ENCODE measurements at regions not wholly inside any gene's neighbourhood (a gene's known extent, or its start where the extent isn't known, plus 50 kb on each side); places are given as distances from the start of the nearest gene placed in this dataset.

DNA sequence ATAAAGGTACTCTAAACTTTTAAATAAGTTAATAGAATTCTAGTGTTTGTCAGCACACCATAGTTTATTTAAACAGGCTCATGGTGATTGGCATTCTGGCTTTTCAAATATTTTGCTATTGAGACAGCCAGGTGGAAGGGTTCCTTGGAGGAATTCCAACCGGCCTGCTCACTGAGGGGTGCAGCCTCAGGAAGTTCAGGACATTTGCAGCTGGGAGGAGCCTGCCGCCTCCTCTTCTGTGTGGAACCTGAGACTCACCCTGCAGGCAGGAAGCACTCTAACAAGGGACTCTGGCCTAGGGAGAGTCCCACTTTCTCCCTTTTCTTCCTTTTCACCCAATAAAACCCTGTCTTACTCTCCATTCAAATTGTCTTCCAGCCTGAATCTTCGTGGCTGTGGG, 1328.0 kb downstream of the FSTL5 start:
- DNase-seq (ENCODE audit: low read depth, low spot score), result no peak
- in situ Hi-C loops (cut with HindIII; ENCODE audit: low pct_unique_long_range_greater_than_20kb, low sequenced_read_pairs), result no loop called here

DNA sequence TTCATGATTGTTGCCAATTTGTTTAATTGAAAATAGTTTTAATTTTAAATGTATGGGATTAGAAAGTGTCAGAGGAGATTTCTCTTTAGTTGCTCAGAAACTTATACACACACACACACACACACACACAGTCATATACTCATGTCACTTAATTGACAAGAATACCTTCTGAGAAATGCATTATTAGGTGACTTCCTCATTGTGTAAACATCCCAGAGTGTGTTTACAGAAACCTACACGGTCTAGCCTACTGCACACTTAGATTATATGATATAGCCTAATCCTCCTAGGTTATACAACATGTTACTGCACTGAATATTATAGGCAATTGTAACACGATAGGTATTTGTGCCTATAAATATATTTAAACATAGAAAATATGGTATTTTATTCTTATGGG, 1327.4 kb downstream of the FSTL5 start:
- DNase-seq (ENCODE audit: low read depth, low spot score), result no peak
- in situ Hi-C loops (cut with HindIII; ENCODE audit: low pct_unique_long_range_greater_than_20kb, low sequenced_read_pairs), result no loop called here

DNA sequence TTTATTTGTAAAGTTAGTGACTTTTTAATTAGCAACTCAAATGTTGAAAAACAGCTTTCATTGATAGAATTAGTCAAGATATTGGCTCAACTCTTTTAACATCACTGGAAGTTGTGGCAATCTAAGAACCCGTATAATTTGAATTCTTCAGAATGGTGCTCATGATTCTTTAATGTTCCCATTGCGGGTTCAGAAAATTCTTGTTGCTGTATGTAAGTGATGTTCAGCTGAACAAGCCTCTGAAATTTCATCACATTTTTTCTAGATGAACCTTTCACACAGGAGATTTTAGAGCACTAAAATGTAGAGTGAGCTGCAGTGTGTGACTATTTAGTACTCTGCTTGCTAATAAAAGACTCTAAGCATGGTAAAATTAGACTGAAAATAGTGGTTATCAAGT, 1317.7 kb downstream of the FSTL5 start:
- in situ Hi-C loops (cut with HindIII; ENCODE audit: low pct_unique_long_range_greater_than_20kb, low sequenced_read_pairs), result no loop called here

DNA sequence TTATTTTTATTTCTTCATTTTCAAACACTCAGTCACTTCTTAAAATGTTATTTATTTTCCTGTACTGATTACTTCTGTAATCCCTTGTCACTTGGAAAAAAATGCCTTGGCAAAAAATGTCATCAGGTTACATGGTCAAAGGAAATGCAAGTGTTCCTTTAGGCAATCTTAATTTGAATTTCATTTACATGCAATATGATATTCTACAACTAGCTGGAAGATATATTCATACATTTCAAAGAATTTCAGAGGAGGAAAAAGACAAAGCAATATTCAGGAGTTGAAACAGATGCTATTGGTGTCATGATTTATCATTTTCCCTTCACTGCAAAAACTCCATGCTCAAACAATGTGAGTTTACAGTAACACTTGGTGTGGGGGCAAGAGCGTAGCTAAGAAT, 1316.6 kb downstream of the FSTL5 start:
- no peak for DNase-seq (ENCODE audit: low read depth, low spot score)
- in situ Hi-C loops (cut with HindIII; ENCODE audit: low pct_unique_long_range_greater_than_20kb, low sequenced_read_pairs), result no loop called here

More for the DNA sequence above, 1317.7 kb downstream of the FSTL5 start:
- DNase-seq (ENCODE audit: low read depth, low spot score), result no peak

DNA sequence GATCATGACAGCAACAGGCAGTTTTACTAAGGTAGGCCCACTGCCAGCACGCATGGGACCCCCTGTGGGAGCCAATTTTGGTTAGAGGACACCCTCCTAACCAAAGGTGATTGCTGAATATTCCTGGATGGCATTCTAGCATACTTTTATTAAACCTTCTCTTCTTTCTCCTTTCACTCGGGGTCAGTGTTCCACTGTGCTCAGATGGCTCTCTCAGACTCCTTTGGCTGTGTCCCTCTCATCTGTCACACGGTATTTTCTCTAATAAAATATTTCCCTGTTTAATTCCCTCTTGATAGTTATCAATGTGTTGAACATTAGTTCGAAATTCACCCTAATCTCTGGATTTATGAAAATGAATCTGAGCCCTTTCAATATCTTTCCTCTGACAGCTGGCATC, 1315.3 kb downstream of the FSTL5 start:
- in situ Hi-C loops (cut with HindIII; ENCODE audit: low pct_unique_long_range_greater_than_20kb, low sequenced_read_pairs), result no loop called here
- no peak for DNase-seq (ENCODE audit: low read depth, low spot score)

DNA sequence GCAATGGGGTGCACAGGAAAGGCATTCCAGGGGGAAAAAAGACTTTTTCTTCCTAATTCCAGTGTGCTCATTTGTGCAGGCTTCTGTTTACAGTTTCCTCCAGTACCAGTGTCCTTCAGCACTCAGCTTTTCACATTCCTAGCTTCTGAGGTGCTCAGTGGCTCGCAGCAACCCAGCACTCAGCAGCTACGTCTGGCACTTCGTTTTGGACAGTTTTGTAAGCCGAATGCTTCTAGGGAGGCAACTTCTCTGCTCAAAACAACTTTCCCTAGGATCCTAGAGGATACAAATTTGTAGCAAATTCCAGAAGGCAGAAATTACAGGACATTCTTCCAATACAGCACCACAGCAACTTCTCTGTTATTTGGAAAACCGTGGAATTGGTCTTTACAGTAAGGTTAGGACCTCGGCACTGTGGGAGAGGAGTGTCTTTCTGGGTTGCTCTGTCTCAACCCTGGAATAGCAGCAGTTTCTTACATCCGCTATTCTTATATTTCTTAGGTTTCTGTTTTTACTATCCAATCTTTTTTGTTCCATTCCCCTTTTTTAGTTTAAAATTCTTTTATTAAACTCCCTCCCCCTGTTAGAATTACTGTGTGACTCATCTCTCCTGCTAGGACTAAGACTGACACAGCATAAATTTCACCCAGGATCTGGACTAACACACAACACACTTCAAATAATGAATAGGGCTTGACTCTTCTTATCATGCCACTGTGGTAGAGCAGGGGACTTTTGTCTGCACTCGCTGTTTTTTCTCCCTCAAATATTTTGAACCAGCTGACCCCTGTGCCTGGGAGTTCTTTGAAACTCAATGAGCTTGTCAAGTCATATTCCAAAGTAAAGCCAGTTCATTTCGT, 1314.7 kb downstream of the FSTL5 start:
- no peak for DNase-seq (ENCODE audit: low read depth, low spot score)
- in situ Hi-C loops (cut with HindIII; ENCODE audit: low pct_unique_long_range_greater_than_20kb, low sequenced_read_pairs), result no loop called here

DNA sequence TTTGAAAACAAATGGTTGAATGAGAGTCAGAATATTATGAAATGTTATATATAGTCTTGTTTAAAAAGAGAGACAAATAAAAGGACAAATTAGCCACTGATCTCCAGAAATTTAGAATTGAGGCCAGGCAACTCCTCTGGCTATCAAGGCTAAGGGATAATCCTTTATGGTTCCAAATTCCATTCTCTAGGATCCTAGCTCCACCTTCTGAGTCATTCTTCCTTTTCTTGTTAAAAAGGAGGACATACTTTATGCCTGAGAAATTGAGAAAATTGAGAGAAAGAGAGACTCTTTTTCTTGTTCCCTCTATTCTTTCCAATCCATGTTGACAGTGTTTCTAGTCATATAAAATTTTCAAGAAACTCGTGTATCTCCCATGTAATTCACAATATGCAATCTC, 1299.5 kb downstream of the FSTL5 start:
- DNase-seq (ENCODE audit: low read depth, low spot score), result no peak
- in situ Hi-C loops (cut with HindIII; ENCODE audit: low pct_unique_long_range_greater_than_20kb, low sequenced_read_pairs), result no loop called here

DNA sequence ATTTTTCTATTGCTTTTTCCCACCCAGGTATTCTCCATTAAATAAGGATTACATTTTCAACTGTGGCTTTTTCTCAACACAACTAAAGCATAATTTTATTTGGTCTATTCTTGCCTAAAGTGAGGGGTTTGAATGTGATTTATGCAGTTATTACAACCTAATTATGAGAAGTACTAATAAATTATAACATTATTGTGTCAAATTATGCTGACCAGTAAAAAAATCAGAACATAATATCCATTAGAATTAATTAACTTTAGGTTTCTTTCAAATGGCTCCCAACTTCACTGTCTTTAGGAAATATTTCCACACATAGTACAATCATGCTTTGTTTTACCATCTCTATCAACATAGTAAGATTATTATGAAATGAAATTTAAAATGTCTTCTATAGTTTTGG, 1293.9 kb downstream of the FSTL5 start:
- in situ Hi-C loops (cut with HindIII; ENCODE audit: low pct_unique_long_range_greater_than_20kb, low sequenced_read_pairs), result no loop called here
- DNase-seq (ENCODE audit: low read depth, low spot score), result no peak

DNA sequence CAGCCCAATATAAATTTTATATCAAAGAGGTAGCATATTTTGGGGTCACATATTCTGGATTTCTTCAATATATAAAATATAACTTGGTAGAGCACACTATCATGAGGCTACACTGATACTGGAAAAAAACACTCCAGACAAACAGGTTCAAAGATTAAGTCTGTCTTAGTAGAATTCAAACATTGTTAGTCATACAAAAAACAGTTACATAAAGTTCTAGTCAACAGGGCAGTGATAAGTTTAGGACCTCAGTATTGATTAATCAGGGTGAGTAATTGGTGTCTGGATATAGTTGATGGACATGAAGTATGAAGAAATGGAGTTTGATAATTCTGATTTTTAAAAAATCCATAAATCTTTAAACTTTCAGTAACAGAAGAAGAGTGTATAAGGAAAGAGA, 1291.3 kb downstream of the FSTL5 start:
- in situ Hi-C loops (cut with HindIII; ENCODE audit: low pct_unique_long_range_greater_than_20kb, low sequenced_read_pairs), result no loop called here
- DNase-seq (ENCODE audit: low read depth, low spot score), result no peak

DNA sequence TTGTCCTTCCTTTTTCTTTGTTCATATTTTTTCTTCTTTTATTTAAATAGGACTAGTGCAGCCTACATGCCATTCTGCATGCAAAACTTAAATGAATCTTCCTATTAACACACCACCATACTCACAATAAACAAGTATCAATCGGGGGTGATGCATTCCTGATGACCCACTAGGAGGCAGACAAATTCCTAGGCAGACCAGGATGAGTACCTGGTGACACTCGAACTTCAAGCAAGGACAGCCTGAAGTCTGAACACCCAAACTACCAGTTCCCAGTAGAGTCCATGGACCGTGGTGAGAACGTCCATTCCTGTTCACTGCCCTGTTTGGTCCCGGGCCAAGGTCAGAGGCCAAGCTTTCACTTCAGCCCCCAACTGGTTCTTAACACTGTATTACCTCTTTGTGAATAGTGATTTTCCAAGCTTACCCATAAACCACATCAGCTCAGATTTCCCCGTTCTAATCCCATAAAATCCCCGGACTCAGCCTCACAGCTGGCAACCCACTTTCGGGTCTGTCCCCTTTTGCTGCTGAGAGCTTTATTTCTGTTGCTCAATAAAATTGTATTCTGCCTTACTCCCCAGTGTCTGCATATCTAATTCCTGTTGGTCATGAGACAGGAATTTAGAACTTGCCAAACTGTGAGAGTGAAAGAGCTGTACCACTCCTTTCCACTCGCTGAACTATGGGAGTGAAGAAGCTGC, 1286.6 kb downstream of the FSTL5 start:
- DNase-seq (ENCODE audit: low read depth, low spot score), result no peak
- in situ Hi-C loops (cut with HindIII; ENCODE audit: low pct_unique_long_range_greater_than_20kb, low sequenced_read_pairs), result no loop called here

DNA sequence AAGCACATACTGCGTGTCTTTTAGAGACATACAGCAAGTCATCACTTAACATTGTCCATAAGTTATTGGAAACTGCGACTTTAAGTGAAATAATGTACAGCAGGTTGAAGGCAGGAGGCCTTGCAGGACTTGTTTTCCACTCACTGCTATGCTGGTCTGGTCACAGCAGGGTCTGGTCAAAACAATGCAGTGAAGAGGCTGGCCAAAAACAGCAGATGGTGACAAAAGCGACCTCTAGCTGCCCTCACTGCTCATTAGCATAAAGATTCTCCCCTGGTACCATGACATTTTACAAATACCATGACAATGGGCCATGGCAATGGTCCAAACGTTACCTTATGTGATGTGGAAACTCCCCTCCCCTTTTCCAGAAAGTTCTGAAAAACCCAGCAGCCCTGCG, 1283.6 kb downstream of the FSTL5 start:
- DNase-seq (ENCODE audit: low read depth, low spot score), result no peak
- in situ Hi-C loops (cut with HindIII; ENCODE audit: low pct_unique_long_range_greater_than_20kb, low sequenced_read_pairs), result no loop called here

DNA sequence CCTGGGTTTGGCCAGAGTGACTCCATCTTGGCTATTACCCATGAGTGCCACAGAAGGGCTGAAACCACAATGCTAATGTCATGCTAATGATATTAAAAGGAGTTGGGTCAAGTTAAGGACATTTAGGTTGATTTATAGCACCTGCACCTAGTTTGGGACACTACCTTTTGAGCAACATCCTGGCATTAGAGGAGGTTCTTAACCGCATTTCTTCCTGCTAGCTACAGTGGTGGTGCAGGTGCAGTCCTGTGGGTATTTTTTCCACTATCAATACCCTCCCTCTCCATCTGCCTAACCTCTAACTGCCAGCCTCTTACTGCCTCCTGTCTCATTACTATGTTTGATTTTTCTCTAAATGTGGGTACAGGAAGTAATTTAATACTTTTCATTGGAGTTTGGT, 1276.1 kb downstream of the FSTL5 start:
- no peak for DNase-seq (ENCODE audit: low read depth, low spot score)
- in situ Hi-C loops (cut with HindIII; ENCODE audit: low pct_unique_long_range_greater_than_20kb, low sequenced_read_pairs), result no loop called here

DNA sequence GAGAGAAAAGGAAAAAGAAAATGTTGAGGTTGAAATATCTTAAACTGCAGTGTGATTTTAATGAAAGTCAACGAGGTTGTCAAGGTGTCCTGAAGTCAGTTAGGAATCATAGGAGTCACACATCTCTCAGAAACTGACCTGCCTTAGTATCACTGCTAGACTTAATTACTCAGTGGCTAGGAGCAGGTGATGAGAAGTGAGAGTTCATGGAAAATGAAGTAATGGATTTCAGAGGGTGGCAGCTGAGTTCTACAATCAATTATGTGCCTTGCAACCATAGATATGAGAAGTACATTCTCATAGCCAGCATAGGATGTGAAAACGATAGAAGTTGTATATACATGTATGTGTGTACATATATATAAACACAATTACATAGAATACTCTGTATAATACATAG, 1269.7 kb downstream of the FSTL5 start:
- in situ Hi-C loops (cut with HindIII; ENCODE audit: low pct_unique_long_range_greater_than_20kb, low sequenced_read_pairs), result no loop called here
- no peak for DNase-seq (ENCODE audit: low read depth, low spot score)

DNA sequence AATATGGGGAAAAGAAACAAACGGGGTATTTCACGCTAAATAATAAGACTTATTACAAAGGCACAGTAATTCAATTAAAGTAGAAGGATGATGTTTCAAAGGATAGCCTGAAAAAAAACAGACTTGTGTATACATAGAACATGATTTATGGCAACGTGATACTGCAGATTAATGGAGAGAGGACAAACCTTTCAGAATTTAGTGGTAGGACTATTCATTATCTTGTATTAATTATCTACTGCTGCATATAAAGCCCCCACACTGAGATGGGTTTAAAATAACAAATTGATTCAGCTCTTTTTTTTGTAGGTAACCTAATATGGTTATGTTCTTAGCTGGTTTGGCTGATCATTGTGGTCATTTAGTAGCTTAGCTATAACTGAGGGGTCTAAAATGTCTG, 1269.0 kb downstream of the FSTL5 start:
- no peak for DNase-seq (ENCODE audit: low read depth, low spot score)
- in situ Hi-C loops (cut with HindIII; ENCODE audit: low pct_unique_long_range_greater_than_20kb, low sequenced_read_pairs), result no loop called here

DNA sequence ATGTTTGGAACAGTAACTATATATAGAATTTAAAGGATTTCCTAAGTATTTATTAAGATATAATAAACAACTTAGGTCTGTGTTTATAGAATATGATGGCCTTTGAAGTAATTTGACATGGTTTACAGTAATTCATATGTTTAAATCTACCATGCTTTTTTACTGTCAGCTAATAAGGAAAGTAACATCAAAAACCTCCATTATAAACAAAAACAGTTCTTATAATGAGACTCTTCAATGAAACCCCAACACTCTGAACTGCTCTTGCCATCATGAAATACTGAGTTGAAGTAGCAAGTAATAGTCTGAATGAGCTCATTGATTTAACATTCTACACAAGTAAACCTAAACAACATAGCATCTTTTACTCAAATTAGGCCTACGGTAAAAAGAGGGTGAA, 1236.5 kb downstream of the FSTL5 start:
- no peak for DNase-seq (ENCODE audit: low read depth, low spot score)
- in situ Hi-C loops (cut with HindIII; ENCODE audit: low pct_unique_long_range_greater_than_20kb, low sequenced_read_pairs), result no loop called here

DNA sequence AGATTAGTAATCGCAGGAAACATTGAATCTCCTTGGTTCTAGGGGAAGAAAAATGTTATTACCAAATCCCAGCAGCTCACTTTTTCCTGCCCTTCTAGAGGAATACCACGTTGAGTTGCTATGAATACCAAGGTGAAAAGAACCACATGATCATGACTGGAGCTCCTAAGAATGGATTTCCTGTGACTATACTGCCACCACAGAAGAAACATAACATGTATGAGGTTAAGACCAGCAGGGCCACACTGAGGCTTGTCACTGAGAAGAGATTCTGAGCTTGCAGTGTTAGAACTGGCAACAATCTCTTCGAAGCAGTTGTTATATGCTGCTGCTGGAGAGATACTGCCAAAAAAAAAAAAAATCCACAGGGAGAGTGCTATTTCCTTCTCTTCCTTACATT, 1235.3 kb downstream of the FSTL5 start:
- in situ Hi-C loops (cut with HindIII; ENCODE audit: low pct_unique_long_range_greater_than_20kb, low sequenced_read_pairs), result no loop called here
- DNase-seq (ENCODE audit: low read depth, low spot score), result no peak

DNA sequence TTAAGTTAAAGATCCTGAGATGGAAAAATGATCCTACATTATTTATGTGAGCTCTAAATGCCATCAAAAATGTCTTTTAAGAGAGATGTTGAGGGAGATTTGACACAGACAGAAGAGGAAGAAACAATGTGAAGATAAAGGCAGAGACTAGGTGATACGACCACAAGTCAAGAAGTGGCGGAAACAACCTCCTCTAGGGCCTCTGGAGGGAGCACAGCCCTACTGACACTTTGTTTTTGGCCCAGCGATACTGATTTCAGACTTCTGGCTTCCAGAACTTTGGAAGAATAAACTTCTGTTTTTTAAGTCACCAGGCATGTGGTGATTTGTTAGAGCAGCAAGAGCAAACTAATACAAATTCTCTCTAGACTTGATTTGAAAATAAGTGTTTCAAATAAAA, 1216.1 kb downstream of the FSTL5 start:
- in situ Hi-C loops (cut with HindIII; ENCODE audit: low pct_unique_long_range_greater_than_20kb, low sequenced_read_pairs), result no loop called here

DNA sequence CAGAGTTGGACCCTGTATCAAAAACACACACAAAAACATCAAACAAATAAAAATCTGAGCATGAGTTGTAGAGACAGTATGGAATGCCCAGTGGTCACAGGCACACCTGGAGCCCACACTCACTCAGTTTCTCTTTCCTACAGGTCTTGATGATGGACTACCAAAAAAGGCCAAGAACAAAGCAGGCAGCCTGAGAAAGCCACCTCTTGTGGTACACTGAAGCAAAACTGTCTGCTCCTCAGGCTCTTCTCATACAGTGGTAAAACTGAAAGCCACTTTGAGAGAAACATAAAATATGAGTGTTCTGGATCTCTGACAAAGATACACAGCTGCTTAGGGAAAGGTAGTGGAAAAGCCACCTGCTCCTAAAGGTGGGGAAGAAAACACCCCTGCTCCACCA, 1206.9 kb downstream of the FSTL5 start:
- in situ Hi-C loops (cut with HindIII; ENCODE audit: low pct_unique_long_range_greater_than_20kb, low sequenced_read_pairs), result no loop called here
- DNase-seq (ENCODE audit: low read depth, low spot score), result no peak

More for the DNA sequence above, 1216.1 kb downstream of the FSTL5 start:
- no peak for DNase-seq (ENCODE audit: low read depth, low spot score)

DNA sequence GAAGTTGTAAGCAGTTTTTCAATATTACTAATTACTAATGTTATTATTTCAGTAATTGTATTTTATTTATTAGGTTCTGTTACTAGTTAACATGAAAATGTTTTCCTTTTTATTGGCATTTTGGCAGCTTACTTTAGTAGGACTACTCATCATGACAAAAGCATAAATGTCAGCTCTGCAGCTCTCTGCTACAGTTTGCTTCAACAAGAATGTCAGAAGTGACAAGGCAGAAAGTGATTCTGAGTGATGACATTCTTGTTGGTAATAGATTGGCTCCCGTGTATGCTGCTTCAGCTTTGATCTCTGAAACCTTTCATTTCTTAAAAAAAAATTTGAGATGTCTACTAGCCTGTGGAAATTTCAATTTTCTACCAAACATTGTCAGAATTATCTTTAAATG, 1193.9 kb downstream of the FSTL5 start:
- no peak for DNase-seq (ENCODE audit: low read depth, low spot score)
- in situ Hi-C loops (cut with HindIII; ENCODE audit: low pct_unique_long_range_greater_than_20kb, low sequenced_read_pairs), result no loop called here

Measured in SK-MEL-5 (cell line).